ENCODE measurements at regions not wholly inside any gene's neighbourhood (a gene's known extent, or its start where the extent isn't known, plus 50 kb on each side); places are given as distances from the start of the nearest gene placed in this dataset.

DNA sequence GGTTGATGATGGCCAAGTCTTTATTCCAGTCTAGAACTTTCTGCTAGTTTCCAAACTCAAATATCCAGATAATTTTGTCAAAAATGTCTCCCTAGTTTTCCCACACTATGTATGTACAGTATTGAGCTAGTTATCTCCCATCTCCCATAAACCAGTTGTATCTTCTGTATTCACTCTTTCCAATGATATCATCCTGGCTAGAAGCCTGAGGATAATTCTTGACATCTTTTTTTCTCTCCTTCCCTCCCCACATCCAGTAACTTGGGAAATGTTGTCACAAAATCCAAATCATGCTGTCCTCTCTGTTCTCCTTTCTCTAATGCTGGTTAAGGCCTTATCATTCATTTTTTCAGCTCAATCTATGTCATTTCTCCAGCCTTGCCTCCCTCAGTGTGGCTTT, 553.8 kb upstream of the FANCL start:
- CTCF ChIA-PET = no interaction called here
- in situ Hi-C loops (cut with HindIII; ENCODE audit: low pct_unique_long_range_greater_than_20kb, low sequenced_read_pairs) (no loop called here), intact Hi-C loops (cut with micrococcal nuclease; ENCODE audit: unreplicated experiment) (no loop called here)
- no TSS peak for BruUV-seq (replicated peaks)
- POLR2A ChIA-PET = no interaction called here
- H3K9me3 ChIP-seq (ENCODE audit: control insufficient read depth, insufficient read depth, low read depth, low read length) = no peaks in the 10 kb centered on the region
- H3K27ac ChIP-seq (ENCODE audit: low read length) = no peak overlapping the region
- TF ChIP-seq TCF7L2 (IDR thresholded peaks at IDR 0.05; ENCODE audit: low read depth, low read length) = no peak
- TF ChIP-seq SIN3A (IDR thresholded peaks at IDR 0.05; ENCODE audit: borderline replicate concordance, insufficient read depth, low read depth, low read length) = no peak
- TF ChIP-seq, protein P1, sequence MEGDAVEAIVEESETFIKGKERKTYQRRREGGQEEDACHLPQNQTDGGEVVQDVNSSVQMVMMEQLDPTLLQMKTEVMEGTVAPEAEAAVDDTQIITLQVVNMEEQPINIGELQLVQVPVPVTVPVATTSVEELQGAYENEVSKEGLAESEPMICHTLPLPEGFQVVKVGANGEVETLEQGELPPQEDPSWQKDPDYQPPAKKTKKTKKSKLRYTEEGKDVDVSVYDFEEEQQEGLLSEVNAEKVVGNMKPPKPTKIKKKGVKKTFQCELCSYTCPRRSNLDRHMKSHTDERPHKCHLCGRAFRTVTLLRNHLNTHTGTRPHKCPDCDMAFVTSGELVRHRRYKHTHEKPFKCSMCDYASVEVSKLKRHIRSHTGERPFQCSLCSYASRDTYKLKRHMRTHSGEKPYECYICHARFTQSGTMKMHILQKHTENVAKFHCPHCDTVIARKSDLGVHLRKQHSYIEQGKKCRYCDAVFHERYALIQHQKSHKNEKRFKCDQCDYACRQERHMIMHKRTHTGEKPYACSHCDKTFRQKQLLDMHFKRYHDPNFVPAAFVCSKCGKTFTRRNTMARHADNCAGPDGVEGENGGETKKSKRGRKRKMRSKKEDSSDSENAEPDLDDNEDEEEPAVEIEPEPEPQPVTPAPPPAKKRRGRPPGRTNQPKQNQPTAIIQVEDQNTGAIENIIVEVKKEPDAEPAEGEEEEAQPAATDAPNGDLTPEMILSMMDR (IDR thresholded peaks at IDR 0.05) = no peak
- no peak for TF ChIP-seq POLR2AphosphoS5 (IDR thresholded peaks at IDR 0.05; ENCODE audit: low read depth, low read length)
- TF ChIP-seq, protein P2, sequence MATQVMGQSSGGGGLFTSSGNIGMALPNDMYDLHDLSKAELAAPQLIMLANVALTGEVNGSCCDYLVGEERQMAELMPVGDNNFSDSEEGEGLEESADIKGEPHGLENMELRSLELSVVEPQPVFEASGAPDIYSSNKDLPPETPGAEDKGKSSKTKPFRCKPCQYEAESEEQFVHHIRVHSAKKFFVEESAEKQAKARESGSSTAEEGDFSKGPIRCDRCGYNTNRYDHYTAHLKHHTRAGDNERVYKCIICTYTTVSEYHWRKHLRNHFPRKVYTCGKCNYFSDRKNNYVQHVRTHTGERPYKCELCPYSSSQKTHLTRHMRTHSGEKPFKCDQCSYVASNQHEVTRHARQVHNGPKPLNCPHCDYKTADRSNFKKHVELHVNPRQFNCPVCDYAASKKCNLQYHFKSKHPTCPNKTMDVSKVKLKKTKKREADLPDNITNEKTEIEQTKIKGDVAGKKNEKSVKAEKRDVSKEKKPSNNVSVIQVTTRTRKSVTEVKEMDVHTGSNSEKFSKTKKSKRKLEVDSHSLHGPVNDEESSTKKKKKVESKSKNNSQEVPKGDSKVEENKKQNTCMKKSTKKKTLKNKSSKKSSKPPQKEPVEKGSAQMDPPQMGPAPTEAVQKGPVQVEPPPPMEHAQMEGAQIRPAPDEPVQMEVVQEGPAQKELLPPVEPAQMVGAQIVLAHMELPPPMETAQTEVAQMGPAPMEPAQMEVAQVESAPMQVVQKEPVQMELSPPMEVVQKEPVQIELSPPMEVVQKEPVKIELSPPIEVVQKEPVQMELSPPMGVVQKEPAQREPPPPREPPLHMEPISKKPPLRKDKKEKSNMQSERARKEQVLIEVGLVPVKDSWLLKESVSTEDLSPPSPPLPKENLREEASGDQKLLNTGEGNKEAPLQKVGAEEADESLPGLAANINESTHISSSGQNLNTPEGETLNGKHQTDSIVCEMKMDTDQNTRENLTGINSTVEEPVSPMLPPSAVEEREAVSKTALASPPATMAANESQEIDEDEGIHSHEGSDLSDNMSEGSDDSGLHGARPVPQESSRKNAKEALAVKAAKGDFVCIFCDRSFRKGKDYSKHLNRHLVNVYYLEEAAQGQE (IDR thresholded peaks at IDR 0.05; ENCODE audit: insufficient read depth in 1 of 2, low read depth in 2 of 2, low read length in 1 of 2) = no peak
- no peak overlapping the region for H3K4me3 ChIP-seq (ENCODE audit: low read depth in 2 of 2, low read length in 2 of 2)
- DNase-seq (ENCODE audit: low read depth, low spot score) (no peak), ATAC-seq (no peak)
- H3K4me1 ChIP-seq (ENCODE audit: control insufficient read depth, insufficient read depth, low read length) = no peaks in the 10 kb centered on the region
- no peaks in the 10 kb centered on the region for H3K36me3 ChIP-seq (ENCODE audit: control insufficient read depth, insufficient read depth, low read length)
- no peaks in the 10 kb centered on the region; the same call in 1 of the 2 replicates for H3K27me3 ChIP-seq (ENCODE audit: control insufficient read depth, insufficient read depth, low read length)

DNA sequence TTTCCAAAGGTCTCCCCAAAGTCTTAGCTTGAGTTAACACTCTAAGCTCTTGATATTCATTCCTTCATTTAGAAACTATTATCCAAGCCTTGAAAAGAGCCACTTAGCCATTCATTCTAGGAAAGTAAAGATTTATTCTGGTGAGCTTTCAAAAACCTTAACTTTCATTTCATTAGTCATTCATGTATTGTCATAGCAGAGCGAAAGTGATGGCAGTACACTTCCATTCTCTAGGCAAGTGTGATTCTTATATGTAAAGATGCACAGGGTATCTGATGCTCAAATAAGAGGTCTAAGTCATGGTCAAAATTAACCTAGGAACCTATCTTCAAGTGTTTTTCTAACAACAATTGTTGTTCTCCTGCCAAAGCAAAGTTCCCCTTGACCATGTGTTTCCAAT, 553.0 kb upstream of the FANCL start:
- CTCF ChIA-PET = no interaction called here
- TF ChIP-seq TCF7L2 (IDR thresholded peaks at IDR 0.05; ENCODE audit: low read depth, low read length) (no peak), POLR2AphosphoS5 (IDR thresholded peaks at IDR 0.05; ENCODE audit: low read depth, low read length) (no peak), SIN3A (IDR thresholded peaks at IDR 0.05; ENCODE audit: borderline replicate concordance, insufficient read depth, low read depth, low read length) (no peak)
- TF ChIP-seq, protein P2 (IDR thresholded peaks at IDR 0.05; ENCODE audit: insufficient read depth in 1 of 2, low read depth in 2 of 2, low read length in 1 of 2) = no peak
- TF ChIP-seq, protein P1 (IDR thresholded peaks at IDR 0.05) = no peak
- no peak overlapping the region for H3K27ac ChIP-seq (ENCODE audit: low read length)
- POLR2A ChIA-PET = no interaction called here
- no TSS peak for BruUV-seq (replicated peaks)
- in situ Hi-C loops (cut with HindIII; ENCODE audit: low pct_unique_long_range_greater_than_20kb, low sequenced_read_pairs) (no loop called here), intact Hi-C loops (cut with micrococcal nuclease; ENCODE audit: unreplicated experiment) (no loop called here)
- H3K9me3 ChIP-seq (ENCODE audit: control insufficient read depth, insufficient read depth, low read depth, low read length) = no peaks in the 10 kb centered on the region
- no peak overlapping the region for H3K4me3 ChIP-seq (ENCODE audit: low read depth in 2 of 2, low read length in 2 of 2)
- ATAC-seq = no peak
- H3K4me1 ChIP-seq (ENCODE audit: control insufficient read depth, insufficient read depth, low read length) = no peaks in the 10 kb centered on the region
- no peaks in the 10 kb centered on the region; the same call in 1 of the 2 replicates for H3K27me3 ChIP-seq (ENCODE audit: control insufficient read depth, insufficient read depth, low read length)
- H3K36me3 ChIP-seq (ENCODE audit: control insufficient read depth, insufficient read depth, low read length) = no peaks in the 10 kb centered on the region
- DNase-seq (ENCODE audit: low read depth, low spot score) = no peak
